HL-60 (cell line): ENCODE measurements at regions not wholly inside any gene's neighbourhood (a gene's known extent, or its start where the extent isn't known, plus 50 kb on each side); places are given as distances from the start of the nearest gene placed in this dataset.
A peak's percentile ranks its signal among the peaks of the same experiment; 100 is the strongest.

Source experiments
- DNase-seq, 2 experiments: peaks; one replicate each; pipeline ENCODE4 v3.0.0-alpha.2; 2010 to 2020; ENCODE audit warnings: low read depth in 1 of 2, low spot score in 1 of 2
- H3K27ac ChIP-seq: fragments of 250-450 bp; sonication (Bioruptor Pico); replicated peaks from 2 replicates; pipeline ENCODE4 v1.5.1; 2020; ENCODE audit warnings: mild to moderate bottlenecking, moderate library complexity
- H3K27me3 ChIP-seq: fragments of 250-450 bp; sonication (Bioruptor Pico); 2 replicates; pipeline ENCODE4 v1.5.1; 2021; ENCODE audit warnings: mild to moderate bottlenecking, moderate library complexity; ENCODE audit not compliant: insufficient read depth, poor library complexity, severe bottlenecking
- H3K4me3 ChIP-seq: replicated peaks from 2 replicates; pipeline ENCODE4 v1.5.1; 2011; ENCODE audit warnings: mild to moderate bottlenecking, control low read depth, low read length; ENCODE audit not compliant: insufficient read depth
- GABPA ChIP-seq: IDR thresholded peaks from 2 replicates; pipeline ENCODE4 v1.6.1; 2012; ENCODE audit warnings: low read depth
- POLR2AphosphoS5 ChIP-seq: IDR thresholded peaks from 2 replicates; pipeline ENCODE4 v1.6.1; 2012; ENCODE audit warnings: low read depth
- SPI1 ChIP-seq: IDR thresholded peaks from 2 replicates; pipeline ENCODE4 v1.6.1; 2012; ENCODE audit warnings: low read depth, mild to moderate bottlenecking, borderline replicate concordance
- TF ChIP-seq, protein P1 (sequence below): IDR thresholded peaks from 2 replicates; pipeline ENCODE4 v1.6.1; 2012; ENCODE audit warnings: low read depth; ENCODE audit not compliant: insufficient replicate concordance
- TF ChIP-seq, protein P2 (sequence below): IDR thresholded peaks from one replicate; pipeline ENCODE4 v1.5.1; 2011; ENCODE audit warnings: low read length, control low read depth, inconsistent platforms; ENCODE audit not compliant: insufficient read depth

DNA sequence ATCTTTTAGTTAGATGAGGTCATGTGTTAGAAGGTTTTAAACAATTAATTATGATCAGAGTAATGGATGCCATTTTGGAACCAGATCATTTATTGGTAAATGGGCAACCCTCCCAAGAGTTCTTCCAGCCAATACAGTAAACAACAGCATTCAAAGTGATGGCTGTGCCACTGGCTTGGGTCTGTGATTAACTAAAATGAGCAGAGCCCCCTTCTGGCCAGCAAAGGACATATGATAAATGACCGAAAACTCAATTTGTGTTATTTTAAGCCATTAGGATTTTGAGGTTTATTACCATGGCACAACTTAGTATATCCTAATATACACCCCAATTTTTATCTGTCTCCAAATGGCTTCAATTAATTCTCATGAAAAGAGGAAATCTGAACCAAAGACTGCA is 90.8 kb upstream of the NPFFR2 start:
- Histone ChIP-seq H3K27me3 (no peaks in the 10 kb centered on the region), H3K27ac (no peak overlapping the region), H3K4me3 (no peak overlapping the region)
- no peak for TF ChIP-seq SPI1
- TF ChIP-seq, protein P1, sequence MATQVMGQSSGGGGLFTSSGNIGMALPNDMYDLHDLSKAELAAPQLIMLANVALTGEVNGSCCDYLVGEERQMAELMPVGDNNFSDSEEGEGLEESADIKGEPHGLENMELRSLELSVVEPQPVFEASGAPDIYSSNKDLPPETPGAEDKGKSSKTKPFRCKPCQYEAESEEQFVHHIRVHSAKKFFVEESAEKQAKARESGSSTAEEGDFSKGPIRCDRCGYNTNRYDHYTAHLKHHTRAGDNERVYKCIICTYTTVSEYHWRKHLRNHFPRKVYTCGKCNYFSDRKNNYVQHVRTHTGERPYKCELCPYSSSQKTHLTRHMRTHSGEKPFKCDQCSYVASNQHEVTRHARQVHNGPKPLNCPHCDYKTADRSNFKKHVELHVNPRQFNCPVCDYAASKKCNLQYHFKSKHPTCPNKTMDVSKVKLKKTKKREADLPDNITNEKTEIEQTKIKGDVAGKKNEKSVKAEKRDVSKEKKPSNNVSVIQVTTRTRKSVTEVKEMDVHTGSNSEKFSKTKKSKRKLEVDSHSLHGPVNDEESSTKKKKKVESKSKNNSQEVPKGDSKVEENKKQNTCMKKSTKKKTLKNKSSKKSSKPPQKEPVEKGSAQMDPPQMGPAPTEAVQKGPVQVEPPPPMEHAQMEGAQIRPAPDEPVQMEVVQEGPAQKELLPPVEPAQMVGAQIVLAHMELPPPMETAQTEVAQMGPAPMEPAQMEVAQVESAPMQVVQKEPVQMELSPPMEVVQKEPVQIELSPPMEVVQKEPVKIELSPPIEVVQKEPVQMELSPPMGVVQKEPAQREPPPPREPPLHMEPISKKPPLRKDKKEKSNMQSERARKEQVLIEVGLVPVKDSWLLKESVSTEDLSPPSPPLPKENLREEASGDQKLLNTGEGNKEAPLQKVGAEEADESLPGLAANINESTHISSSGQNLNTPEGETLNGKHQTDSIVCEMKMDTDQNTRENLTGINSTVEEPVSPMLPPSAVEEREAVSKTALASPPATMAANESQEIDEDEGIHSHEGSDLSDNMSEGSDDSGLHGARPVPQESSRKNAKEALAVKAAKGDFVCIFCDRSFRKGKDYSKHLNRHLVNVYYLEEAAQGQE: no peak
- no peak for TF ChIP-seq POLR2AphosphoS5
- TF ChIP-seq, protein P2, sequence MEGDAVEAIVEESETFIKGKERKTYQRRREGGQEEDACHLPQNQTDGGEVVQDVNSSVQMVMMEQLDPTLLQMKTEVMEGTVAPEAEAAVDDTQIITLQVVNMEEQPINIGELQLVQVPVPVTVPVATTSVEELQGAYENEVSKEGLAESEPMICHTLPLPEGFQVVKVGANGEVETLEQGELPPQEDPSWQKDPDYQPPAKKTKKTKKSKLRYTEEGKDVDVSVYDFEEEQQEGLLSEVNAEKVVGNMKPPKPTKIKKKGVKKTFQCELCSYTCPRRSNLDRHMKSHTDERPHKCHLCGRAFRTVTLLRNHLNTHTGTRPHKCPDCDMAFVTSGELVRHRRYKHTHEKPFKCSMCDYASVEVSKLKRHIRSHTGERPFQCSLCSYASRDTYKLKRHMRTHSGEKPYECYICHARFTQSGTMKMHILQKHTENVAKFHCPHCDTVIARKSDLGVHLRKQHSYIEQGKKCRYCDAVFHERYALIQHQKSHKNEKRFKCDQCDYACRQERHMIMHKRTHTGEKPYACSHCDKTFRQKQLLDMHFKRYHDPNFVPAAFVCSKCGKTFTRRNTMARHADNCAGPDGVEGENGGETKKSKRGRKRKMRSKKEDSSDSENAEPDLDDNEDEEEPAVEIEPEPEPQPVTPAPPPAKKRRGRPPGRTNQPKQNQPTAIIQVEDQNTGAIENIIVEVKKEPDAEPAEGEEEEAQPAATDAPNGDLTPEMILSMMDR: peak; percentile 7
- TF ChIP-seq GABPA: no peak
- DNase-seq: peak in 1 of 2 experiments; percentile 7

DNA sequence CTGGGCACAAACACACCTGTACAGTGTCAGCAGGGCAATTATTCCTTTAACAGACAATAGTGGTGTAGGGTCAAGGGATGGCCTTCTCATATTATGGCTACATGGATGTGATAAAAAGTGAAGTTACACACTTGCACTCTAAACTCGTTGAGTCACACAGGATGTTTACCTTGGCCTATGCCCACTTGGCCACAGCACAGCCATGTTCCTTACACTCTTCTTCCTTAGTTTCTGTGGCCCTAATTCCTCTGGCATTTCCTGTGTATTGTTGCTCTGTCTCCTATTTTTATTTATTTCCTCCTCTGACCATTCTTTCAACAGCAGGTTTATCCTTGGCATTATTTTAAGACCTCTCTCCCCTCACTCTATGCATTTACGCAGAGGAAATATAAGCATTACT is 86.8 kb upstream of the NPFFR2 start:
- H3K27ac ChIP-seq: no peak overlapping the region
- DNase-seq: no peak
- TF ChIP-seq POLR2AphosphoS5: no peak
- TF ChIP-seq SPI1: no peak
- TF ChIP-seq GABPA: no peak
- TF ChIP-seq, protein P1: no peak
- TF ChIP-seq, protein P2: no peak
- no peak overlapping the region for H3K4me3 ChIP-seq
- no peaks in the 10 kb centered on the region for H3K27me3 ChIP-seq

DNA sequence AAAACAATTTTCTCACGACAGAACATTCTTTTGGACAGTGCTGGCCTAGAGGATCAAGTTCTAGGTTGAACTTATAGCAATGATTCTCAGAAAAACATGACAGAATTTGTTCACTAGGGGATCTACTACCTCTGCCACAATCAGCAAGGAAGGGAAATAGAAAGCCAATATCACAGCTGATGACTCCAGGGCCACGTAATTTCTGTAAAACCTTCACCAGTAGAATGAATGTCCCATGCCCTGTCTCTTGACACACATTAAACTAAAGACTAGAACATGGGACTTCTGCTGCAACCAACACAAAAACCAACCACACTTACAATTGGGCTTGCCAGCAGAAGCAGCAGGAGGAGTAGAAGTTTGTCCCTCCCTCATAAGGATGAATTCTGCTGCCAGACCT is 86.0 kb upstream of the NPFFR2 start:
- TF ChIP-seq, protein P1: no peak
- no peak overlapping the region for H3K4me3 ChIP-seq
- H3K27me3 ChIP-seq: no peaks in the 10 kb centered on the region
- DNase-seq: no peak
- H3K27ac ChIP-seq: no peak overlapping the region

DNA sequence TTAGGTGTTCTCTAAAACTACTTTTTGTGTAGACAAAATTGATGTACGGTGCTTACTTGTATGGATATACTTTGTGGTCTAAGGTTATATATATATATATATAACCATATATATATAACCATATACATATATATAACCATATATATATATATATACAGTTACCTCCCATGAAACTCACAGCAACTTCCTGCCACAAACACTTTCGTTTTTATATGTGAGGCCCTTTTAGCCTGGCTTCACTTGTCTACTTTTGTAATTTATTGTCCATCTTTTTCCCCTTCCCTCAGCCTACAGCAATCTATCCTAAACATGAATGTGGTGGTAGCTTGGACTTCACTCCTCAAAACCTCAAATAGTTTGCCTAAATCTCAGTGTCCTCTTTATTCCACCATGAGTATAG is 72.8 kb upstream of the NPFFR2 start:
- Histone ChIP-seq H3K27me3 (no peaks in the 10 kb centered on the region), H3K27ac (no peak overlapping the region), H3K4me3 (no peak overlapping the region)
- no peak for DNase-seq
- TF ChIP-seq SPI1: no peak
- TF ChIP-seq POLR2AphosphoS5: no peak
- TF ChIP-seq, protein P2: no peak
- TF ChIP-seq GABPA: no peak
- TF ChIP-seq, protein P1: no peak
